ENCODE measurements at regions not wholly inside any gene's neighbourhood (a gene's known extent, or its start where the extent isn't known, plus 50 kb on each side); places are given as distances from the start of the nearest gene placed in this dataset.

- TF ChIP-seq CTCF (IDR thresholded peaks at IDR 0.05; ENCODE audit: low read depth, low read length, missing control alignments): no peak
- no peak overlapping the region for H3K4me3 ChIP-seq (ENCODE audit: low read depth, low read length)
- DNase-seq (ENCODE audit: low read depth): no peak
- in situ Hi-C loops (cut with HindIII; ENCODE audit: low sequenced_read_pairs): no loop called here
These were observed 1492.7 kb upstream of the IGFBP7 start for GRCh38 chr4:58602731-58603359.

- no peak for TF ChIP-seq CTCF (IDR thresholded peaks at IDR 0.05; ENCODE audit: low read depth, low read length, missing control alignments)
- in situ Hi-C loops (cut with HindIII; ENCODE audit: low sequenced_read_pairs): no loop called here
- DNase-seq (ENCODE audit: low read depth): no peak
- H3K4me3 ChIP-seq (ENCODE audit: low read depth, low read length): no peak overlapping the region
These were observed 1491.8 kb upstream of the IGFBP7 start for GRCh38 chr4:58602022-58602421.

GRCh38 chr4:58600290-58600689 is 1490.1 kb upstream of the IGFBP7 start:
- no peak for TF ChIP-seq CTCF (IDR thresholded peaks at IDR 0.05; ENCODE audit: low read depth, low read length, missing control alignments)
- in situ Hi-C loops (cut with HindIII; ENCODE audit: low sequenced_read_pairs): no loop called here
- no peak overlapping the region for H3K4me3 ChIP-seq (ENCODE audit: low read depth, low read length)
- no peak for DNase-seq (ENCODE audit: low read depth)

GRCh38 chr4:58590722-58591121 is 1480.5 kb upstream of the IGFBP7 start:
- in situ Hi-C loops (cut with HindIII; ENCODE audit: low sequenced_read_pairs): no loop called here
- DNase-seq (ENCODE audit: low read depth): no peak
- no peak overlapping the region for H3K4me3 ChIP-seq (ENCODE audit: low read depth, low read length)
- no peak for TF ChIP-seq CTCF (IDR thresholded peaks at IDR 0.05; ENCODE audit: low read depth, low read length, missing control alignments)

- in situ Hi-C loops (cut with HindIII; ENCODE audit: low sequenced_read_pairs): no loop called here
- TF ChIP-seq CTCF (IDR thresholded peaks at IDR 0.05; ENCODE audit: low read depth, low read length, missing control alignments): no peak
- no peak for DNase-seq (ENCODE audit: low read depth)
- no peak overlapping the region for H3K4me3 ChIP-seq (ENCODE audit: low read depth, low read length)
These were observed 1477.7 kb upstream of the IGFBP7 start for GRCh38 chr4:58587856-58588255.

- in situ Hi-C loops (cut with HindIII; ENCODE audit: low sequenced_read_pairs): no loop called here
- no peak for DNase-seq (ENCODE audit: low read depth)
- no peak for TF ChIP-seq CTCF (IDR thresholded peaks at IDR 0.05; ENCODE audit: low read depth, low read length, missing control alignments)
- no peak overlapping the region for H3K4me3 ChIP-seq (ENCODE audit: low read depth, low read length)
These were observed 1456.1 kb upstream of the IGFBP7 start for GRCh38 chr4:58566260-58566659.
